Keratinocyte (primary cell): ENCODE measurements at regions not wholly inside any gene's neighbourhood (a gene's known extent, or its start where the extent isn't known, plus 50 kb on each side); places are given as distances from the start of the nearest gene placed in this dataset.

ENCODE experiments used
- DNase-seq: peaks from one replicate; pipeline ENCODE4 v3.0.0-alpha.2; 2011; ENCODE audit warnings: low read depth, missing footprints, low spot score
- FAIRE-seq: peaks from 2 replicates; lab custom pipeline; 2011; peaks lifted over from hg19 to GRCh38; lab: Jason Lieb, UNC
- H2AFZ ChIP-seq: 2 replicates; pipeline ENCODE4 v1.6.0; 2012; ENCODE audit warnings: low read length, control low read depth, inconsistent platforms; ENCODE audit not compliant: control insufficient read depth
- H3K27ac ChIP-seq: 2 replicates; pipeline ENCODE4 v1.5.1; 2011; ENCODE audit warnings: low read length; ENCODE audit not compliant: control insufficient read depth, insufficient read depth
- H3K27me3 ChIP-seq: 3 replicates; pipeline ENCODE4 v1.6.0; 2011; ENCODE audit warnings: low read length; ENCODE audit not compliant: control insufficient read depth, insufficient read depth; ENCODE audit errors: extremely low read depth
- H3K36me3 ChIP-seq, 2 experiments: 2 replicates in 1 of 2; 3 replicates in 1 of 2; pipeline ENCODE4 v1.5.1; 2011; ENCODE audit warnings: low read length in 2 of 2, mild to moderate bottlenecking in 1 of 2; ENCODE audit not compliant: control insufficient read depth in 2 of 2, insufficient read depth in 2 of 2; ENCODE audit errors: extremely low read depth in 1 of 2
- H3K4me1 ChIP-seq: 3 replicates; pipeline ENCODE4 v1.5.1; 2011; ENCODE audit warnings: low read length; ENCODE audit not compliant: control insufficient read depth, insufficient read depth; ENCODE audit errors: extremely low read depth
- H3K4me2 ChIP-seq: 3 replicates; pipeline ENCODE4 v1.6.0; 2011; ENCODE audit warnings: low read depth, low read length; ENCODE audit not compliant: control insufficient read depth, insufficient read depth; ENCODE audit errors: extremely low read depth
- H3K4me3 ChIP-seq, 3 experiments: fragments of 200-600 bp in 1 of 3; sonication (generic) in 1 of 3; 2 replicates in 2 of 3; 3 replicates in 1 of 3; pipeline ENCODE4 v1.5.1; 2011 to 2016; ENCODE audit warnings: low read length in 3 of 3, mild to moderate bottlenecking in 3 of 3, control low read depth in 2 of 3, inconsistent platforms in 1 of 3, low read depth in 1 of 3, mixed read lengths in 1 of 3, mixed run types in 1 of 3, moderate library complexity in 1 of 3; ENCODE audit not compliant: control insufficient read depth in 2 of 3, insufficient read depth in 2 of 3; ENCODE audit errors: extremely low read depth in 1 of 3
- H3K79me2 ChIP-seq: 2 replicates; pipeline ENCODE4 v1.6.0; 2012; ENCODE audit warnings: low read length; ENCODE audit not compliant: control insufficient read depth, insufficient read depth
- H3K9ac ChIP-seq: 3 replicates; pipeline ENCODE4 v1.6.0; 2011; ENCODE audit warnings: low read length; ENCODE audit not compliant: control insufficient read depth, insufficient read depth; ENCODE audit errors: extremely low read depth
- H3K9me1 ChIP-seq: 3 replicates; pipeline ENCODE4 v1.6.0; 2011; ENCODE audit warnings: low read length; ENCODE audit not compliant: control insufficient read depth, insufficient read depth; ENCODE audit errors: extremely low read depth
- H3K9me3 ChIP-seq: 2 replicates; pipeline ENCODE4 v1.5.1; 2012; ENCODE audit warnings: low read depth, low read length; ENCODE audit not compliant: control insufficient read depth
- H4K20me1 ChIP-seq: 3 replicates; pipeline ENCODE4 v1.6.0; 2011; ENCODE audit warnings: low read length; ENCODE audit not compliant: control insufficient read depth, insufficient read depth; ENCODE audit errors: extremely low read depth
- EZH2 ChIP-seq: IDR thresholded peaks from one replicate; pipeline ENCODE4 v1.6.1; 2012; ENCODE audit warnings: inconsistent platforms, mild to moderate bottlenecking, low read length, moderate library complexity
- dilution Hi-C: fragments of 300-500 bp; cut with MboI; formaldehyde crosslinking; loops from one replicate; pipeline ENCODE4 v1.7.0; 2020; ENCODE audit warnings: low sequenced_read_pairs; ENCODE audit not compliant: extremely low pct_ligation_motif_present
- TF ChIP-seq, protein P1 (sequence below), 3 experiments: IDR thresholded peaks in 1 of 3; conservative IDR thresholded peaks in 1 of 3; optimal IDR thresholded peaks in 1 of 3; 2 replicates in 2 of 3; 3 replicates in 1 of 3; pipeline versions ENCODE3 to v1.5.1; 2011; ENCODE audit warnings: low read length in 3 of 3, mild to moderate bottlenecking in 3 of 3, moderate library complexity in 2 of 3, control low read depth in 1 of 3, inconsistent platforms in 1 of 3; ENCODE audit not compliant: insufficient read depth in 2 of 3; ENCODE audit errors: extremely low read depth in 1 of 3

DNA sequence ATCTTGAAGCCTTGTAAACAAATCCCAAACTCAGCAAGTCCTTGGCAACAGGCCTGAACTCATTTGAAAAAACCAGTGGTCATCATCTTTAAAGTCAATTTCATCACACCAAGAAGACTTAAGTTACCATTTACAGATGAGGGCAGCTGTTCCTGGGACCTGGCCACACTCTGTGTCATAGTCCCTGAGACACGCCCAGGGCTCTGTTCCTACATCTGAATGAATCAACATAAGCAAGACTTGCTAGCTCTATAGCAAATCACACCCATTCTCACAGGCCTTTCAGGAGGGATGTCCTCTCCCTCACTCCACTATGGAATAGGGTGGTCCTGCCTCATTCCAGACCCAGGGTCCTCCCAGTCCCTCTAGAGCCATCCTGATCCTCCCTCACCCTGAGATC lies 142.8 kb downstream of the NSG2 start:
- Histone ChIP-seq H3K27ac (no peak overlapping the region), H3K4me2 (no peak overlapping the region), H3K27me3 (no peaks in the 10 kb centered on the region), H3K79me2 (no peaks in the 10 kb centered on the region), H3K36me3 (no peaks in the 10 kb centered on the region), H3K4me1 (no peaks in the 10 kb centered on the region), H4K20me1 (no peaks in the 10 kb centered on the region), H3K9me1 (no peaks in the 10 kb centered on the region), H3K9me3 (no peaks in the 10 kb centered on the region), H2AFZ (no peak overlapping the region), H3K4me3 (no peak overlapping the region), H3K9ac (no peak overlapping the region)
- FAIRE-seq (no peak), DNase-seq (no peak)
- dilution Hi-C loops = no loop called here
- no peak for TF ChIP-seq EZH2
- TF ChIP-seq, protein P1, sequence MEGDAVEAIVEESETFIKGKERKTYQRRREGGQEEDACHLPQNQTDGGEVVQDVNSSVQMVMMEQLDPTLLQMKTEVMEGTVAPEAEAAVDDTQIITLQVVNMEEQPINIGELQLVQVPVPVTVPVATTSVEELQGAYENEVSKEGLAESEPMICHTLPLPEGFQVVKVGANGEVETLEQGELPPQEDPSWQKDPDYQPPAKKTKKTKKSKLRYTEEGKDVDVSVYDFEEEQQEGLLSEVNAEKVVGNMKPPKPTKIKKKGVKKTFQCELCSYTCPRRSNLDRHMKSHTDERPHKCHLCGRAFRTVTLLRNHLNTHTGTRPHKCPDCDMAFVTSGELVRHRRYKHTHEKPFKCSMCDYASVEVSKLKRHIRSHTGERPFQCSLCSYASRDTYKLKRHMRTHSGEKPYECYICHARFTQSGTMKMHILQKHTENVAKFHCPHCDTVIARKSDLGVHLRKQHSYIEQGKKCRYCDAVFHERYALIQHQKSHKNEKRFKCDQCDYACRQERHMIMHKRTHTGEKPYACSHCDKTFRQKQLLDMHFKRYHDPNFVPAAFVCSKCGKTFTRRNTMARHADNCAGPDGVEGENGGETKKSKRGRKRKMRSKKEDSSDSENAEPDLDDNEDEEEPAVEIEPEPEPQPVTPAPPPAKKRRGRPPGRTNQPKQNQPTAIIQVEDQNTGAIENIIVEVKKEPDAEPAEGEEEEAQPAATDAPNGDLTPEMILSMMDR (optimal IDR thresholded peaks at IDR 0.05 in 1 of 3, IDR thresholded peaks at IDR 0.05 in 1 of 3, conservative IDR thresholded peaks at IDR 0.05 in 1 of 3; ENCODE audit: extremely low read depth in 1 of 3, insufficient read depth in 2 of 3, low read length in 3 of 3) = no peak

DNA sequence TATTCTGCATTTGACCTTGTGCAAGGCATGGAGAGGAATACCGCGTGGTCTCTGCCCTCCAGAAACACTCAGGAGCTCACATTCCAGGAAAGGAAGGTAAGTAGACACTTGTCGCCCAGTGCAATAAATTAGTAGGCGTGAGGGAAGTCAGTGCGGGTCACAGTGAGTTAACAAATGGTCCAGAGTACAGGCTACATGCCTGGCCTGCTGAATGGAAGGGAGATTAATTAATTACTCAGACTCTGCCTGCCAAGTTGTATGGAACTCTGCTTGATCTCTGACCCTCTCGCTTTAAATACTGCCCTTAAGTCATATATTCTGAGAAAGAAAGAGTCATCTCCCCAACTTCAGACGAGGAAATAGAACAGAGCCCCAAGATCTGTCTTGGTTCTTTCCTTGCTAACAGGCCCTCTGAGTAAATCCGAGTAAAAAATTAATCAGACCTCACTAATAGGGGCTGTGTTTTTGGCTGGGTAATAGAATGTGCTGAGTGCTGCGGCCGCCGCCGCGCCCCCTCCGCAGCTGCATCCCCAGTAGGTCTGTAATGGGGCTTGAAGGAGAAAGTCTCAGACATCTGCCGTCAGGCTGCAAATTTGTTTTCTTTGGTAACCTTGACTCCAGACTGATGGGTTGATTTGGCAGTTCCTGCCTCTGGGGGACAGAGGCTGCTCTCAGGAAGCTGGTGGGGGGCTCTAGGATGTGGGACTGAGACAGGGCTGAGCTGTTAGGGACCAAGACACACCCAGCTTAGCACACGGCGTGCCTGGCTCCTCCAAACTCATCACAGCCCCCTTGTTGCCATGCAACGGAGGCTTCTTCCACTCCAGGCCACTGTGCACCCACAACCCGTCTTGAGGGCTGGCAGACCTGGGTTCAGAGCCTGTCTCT lies 144.4 kb downstream of the NSG2 start:
- no peaks in the 10 kb centered on the region for H3K36me3 ChIP-seq
- no peaks in the 10 kb centered on the region for H3K79me2 ChIP-seq
- no peaks in the 10 kb centered on the region for H3K27me3 ChIP-seq
- no peak for TF ChIP-seq EZH2
- TF ChIP-seq, protein P1 (optimal IDR thresholded peaks at IDR 0.05 in 1 of 3, IDR thresholded peaks at IDR 0.05 in 1 of 3, conservative IDR thresholded peaks at IDR 0.05 in 1 of 3; ENCODE audit: extremely low read depth in 1 of 3, insufficient read depth in 2 of 3, low read length in 3 of 3) = no peak
- dilution Hi-C loops = no loop called here
- no peaks in the 10 kb centered on the region for H4K20me1 ChIP-seq
- H3K4me2 ChIP-seq = no peak overlapping the region
- no peaks in the 10 kb centered on the region for H3K4me1 ChIP-seq
- H3K4me3 ChIP-seq = no peak overlapping the region
- H3K27ac ChIP-seq = no peak overlapping the region
- DNase-seq (no peak), FAIRE-seq (no peak)
- no peak overlapping the region for H3K9ac ChIP-seq
- no peaks in the 10 kb centered on the region for H3K9me1 ChIP-seq
- no peak overlapping the region for H2AFZ ChIP-seq
- H3K9me3 ChIP-seq = no peaks in the 10 kb centered on the region
